ENCODE measurements at regions not wholly inside any gene's neighbourhood (a gene's known extent, or its start where the extent isn't known, plus 50 kb on each side); places are given as distances from the start of the nearest gene placed in this dataset.

DNA sequence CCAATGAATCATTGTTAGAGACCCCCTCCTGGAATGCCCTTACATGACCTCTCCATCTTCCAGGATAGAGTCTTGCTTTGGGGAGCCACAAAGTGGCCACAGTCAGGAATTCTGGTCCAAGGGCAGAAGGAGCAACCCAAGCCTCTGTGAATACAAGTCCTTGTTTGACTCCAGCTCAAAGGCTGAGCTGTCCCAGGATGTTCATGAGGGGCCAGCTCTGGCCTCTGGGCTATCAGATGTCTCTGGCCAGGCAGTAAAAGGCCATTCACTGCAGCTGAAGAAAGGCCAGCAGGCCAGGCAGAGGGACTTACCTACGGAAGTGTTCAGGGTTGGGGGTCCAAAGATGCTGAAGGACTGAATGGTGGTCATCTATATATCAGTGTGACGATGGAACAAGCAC, 98.3 kb upstream of the IPO9 start:
- TF ChIP-seq, protein P1, sequence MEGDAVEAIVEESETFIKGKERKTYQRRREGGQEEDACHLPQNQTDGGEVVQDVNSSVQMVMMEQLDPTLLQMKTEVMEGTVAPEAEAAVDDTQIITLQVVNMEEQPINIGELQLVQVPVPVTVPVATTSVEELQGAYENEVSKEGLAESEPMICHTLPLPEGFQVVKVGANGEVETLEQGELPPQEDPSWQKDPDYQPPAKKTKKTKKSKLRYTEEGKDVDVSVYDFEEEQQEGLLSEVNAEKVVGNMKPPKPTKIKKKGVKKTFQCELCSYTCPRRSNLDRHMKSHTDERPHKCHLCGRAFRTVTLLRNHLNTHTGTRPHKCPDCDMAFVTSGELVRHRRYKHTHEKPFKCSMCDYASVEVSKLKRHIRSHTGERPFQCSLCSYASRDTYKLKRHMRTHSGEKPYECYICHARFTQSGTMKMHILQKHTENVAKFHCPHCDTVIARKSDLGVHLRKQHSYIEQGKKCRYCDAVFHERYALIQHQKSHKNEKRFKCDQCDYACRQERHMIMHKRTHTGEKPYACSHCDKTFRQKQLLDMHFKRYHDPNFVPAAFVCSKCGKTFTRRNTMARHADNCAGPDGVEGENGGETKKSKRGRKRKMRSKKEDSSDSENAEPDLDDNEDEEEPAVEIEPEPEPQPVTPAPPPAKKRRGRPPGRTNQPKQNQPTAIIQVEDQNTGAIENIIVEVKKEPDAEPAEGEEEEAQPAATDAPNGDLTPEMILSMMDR (conservative IDR thresholded peaks at IDR 0.05): no peak
- TF ChIP-seq EZH2 (IDR thresholded peaks at IDR 0.05; ENCODE audit: low read depth): no peak
- no peak overlapping the region for H3K4me2 ChIP-seq
- H3K9me2 ChIP-seq (ENCODE audit: insufficient read depth): no peaks in the 10 kb centered on the region
- H2AFZ ChIP-seq: no peak overlapping the region
- no peaks in the 10 kb centered on the region for H3K9me3 ChIP-seq (ENCODE audit: insufficient read depth, low read depth)
- H3K4me1 ChIP-seq (replicated peaks; ENCODE audit: insufficient read depth): no peaks in the 10 kb centered on the region
- H3K4me3 ChIP-seq: no peak overlapping the region
- no peaks in the 10 kb centered on the region for H3K27me3 ChIP-seq (ENCODE audit: insufficient read depth, low read depth)
- no peaks in the 10 kb centered on the region for H3K79me2 ChIP-seq (ENCODE audit: low read depth)
- no peak overlapping the region for H3K27ac ChIP-seq
- H3K36me3 ChIP-seq (ENCODE audit: low read depth): no peaks in the 10 kb centered on the region
- intact Hi-C loops (cut with micrococcal nuclease; ENCODE audit: unreplicated experiment): no loop called here
- no peak for DNase-seq
- BruUV-seq (replicated peaks): no TSS peak
- H3F3A ChIP-seq (ENCODE audit: insufficient read depth, low read depth): no peaks in the 10 kb centered on the region
- ChIA-PET CTCF (no interaction called here), POLR2A (ENCODE audit: unreplicated experiment) (interaction anchor here (0.7 kb wide), 1 partner anchor 87 kb away, joined by 3 read pairs; no protein-coding TSS in a partner anchor)
- no peaks in the 10 kb centered on the region for H4K20me1 ChIP-seq (ENCODE audit: insufficient read depth)

DNA sequence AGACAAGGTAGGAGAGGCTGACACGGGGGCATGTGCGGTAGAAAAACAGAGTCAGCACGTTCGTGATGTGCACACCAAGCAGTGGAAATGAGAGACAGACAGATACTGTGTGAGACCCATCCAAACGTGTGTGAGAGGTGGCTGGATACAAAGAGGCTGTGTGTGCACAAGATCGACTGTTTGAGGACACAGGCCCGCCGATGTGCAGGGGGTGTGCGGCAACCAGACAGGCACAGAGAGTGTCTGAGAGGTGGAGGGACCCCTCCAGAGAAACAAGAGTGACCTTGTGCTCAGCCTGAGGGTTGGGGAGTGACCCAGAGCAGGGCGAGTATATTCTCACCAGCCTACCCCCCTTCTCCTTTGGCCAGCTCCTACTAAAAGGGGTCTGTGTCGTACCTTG, 97.8 kb upstream of the IPO9 start:
- DNase-seq: no peak
- BruUV-seq (replicated peaks): no TSS peak
- no peaks in the 10 kb centered on the region for H3K4me1 ChIP-seq (replicated peaks; ENCODE audit: insufficient read depth)
- ChIA-PET CTCF (no interaction called here), POLR2A (ENCODE audit: unreplicated experiment) (no interaction called here)
- intact Hi-C loops (cut with micrococcal nuclease; ENCODE audit: unreplicated experiment): no loop called here
- H3K4me3 ChIP-seq: no peak overlapping the region
- no peaks in the 10 kb centered on the region for H3F3A ChIP-seq (ENCODE audit: insufficient read depth, low read depth)
- H3K79me2 ChIP-seq (ENCODE audit: low read depth): no peaks in the 10 kb centered on the region
- TF ChIP-seq, protein P1 (conservative IDR thresholded peaks at IDR 0.05): no peak
- no peak for TF ChIP-seq EZH2 (IDR thresholded peaks at IDR 0.05; ENCODE audit: low read depth)
- H2AFZ ChIP-seq: no peak overlapping the region
- H3K27me3 ChIP-seq (ENCODE audit: insufficient read depth, low read depth): no peaks in the 10 kb centered on the region
- H3K36me3 ChIP-seq (ENCODE audit: low read depth): no peaks in the 10 kb centered on the region
- no peaks in the 10 kb centered on the region for H4K20me1 ChIP-seq (ENCODE audit: insufficient read depth)
- no peak overlapping the region for H3K4me2 ChIP-seq
- no peaks in the 10 kb centered on the region for H3K9me2 ChIP-seq (ENCODE audit: insufficient read depth)
- no peak overlapping the region for H3K27ac ChIP-seq
- no peaks in the 10 kb centered on the region for H3K9me3 ChIP-seq (ENCODE audit: insufficient read depth, low read depth)

DNA sequence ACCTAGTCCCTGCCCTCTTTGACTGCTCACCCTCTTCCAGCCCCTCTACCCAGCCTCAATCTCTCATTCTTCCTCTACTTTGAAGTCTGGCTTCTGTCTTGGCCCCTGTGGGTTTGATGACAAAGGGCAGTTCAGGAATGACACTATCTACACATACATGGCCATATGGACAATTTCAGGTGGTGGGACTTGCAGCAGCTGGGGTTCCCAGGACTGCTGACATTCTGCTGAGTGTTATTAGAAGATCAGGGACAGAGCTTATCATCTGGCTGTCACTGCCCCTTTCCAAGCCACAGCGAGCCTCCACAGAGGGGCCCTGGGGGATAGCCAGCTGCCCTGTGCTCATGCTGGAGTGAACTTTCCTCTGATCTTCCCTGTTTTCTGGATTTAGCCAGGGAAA, 97.4 kb upstream of the IPO9 start:
- H3K27ac ChIP-seq: no peak overlapping the region
- H2AFZ ChIP-seq: no peak overlapping the region
- H3K4me3 ChIP-seq: no peak overlapping the region
- no peak for DNase-seq
- H3K9me2 ChIP-seq (ENCODE audit: insufficient read depth): no peaks in the 10 kb centered on the region
- intact Hi-C loops (cut with micrococcal nuclease; ENCODE audit: unreplicated experiment): no loop called here
- H3F3A ChIP-seq (ENCODE audit: insufficient read depth, low read depth): no peaks in the 10 kb centered on the region
- no peak overlapping the region for H3K4me2 ChIP-seq
- no peaks in the 10 kb centered on the region for H3K9me3 ChIP-seq (ENCODE audit: insufficient read depth, low read depth)
- H3K36me3 ChIP-seq (ENCODE audit: low read depth): no peaks in the 10 kb centered on the region
- H3K79me2 ChIP-seq (ENCODE audit: low read depth): no peaks in the 10 kb centered on the region
- BruUV-seq (replicated peaks): no TSS peak
- ChIA-PET POLR2A (ENCODE audit: unreplicated experiment) (no interaction called here), CTCF (interaction anchor here (0.8 kb wide), 1 partner anchor 10 kb away, joined by 3 read pairs; no protein-coding TSS in a partner anchor)
- H3K27me3 ChIP-seq (ENCODE audit: insufficient read depth, low read depth): no peaks in the 10 kb centered on the region
- no peak for TF ChIP-seq EZH2 (IDR thresholded peaks at IDR 0.05; ENCODE audit: low read depth)
- TF ChIP-seq, protein P1 (conservative IDR thresholded peaks at IDR 0.05): no peak
- H4K20me1 ChIP-seq (ENCODE audit: insufficient read depth): no peaks in the 10 kb centered on the region
- H3K4me1 ChIP-seq (replicated peaks; ENCODE audit: insufficient read depth): no peaks in the 10 kb centered on the region
